Hepatocyte (in vitro differentiated cells): ENCODE measurements at regions not wholly inside any gene's neighbourhood (a gene's known extent, or its start where the extent isn't known, plus 50 kb on each side); places are given as distances from the start of the nearest gene placed in this dataset.

ENCODE experiments used
- DNase-seq: peaks from one replicate; pipeline ENCODE4 v3.0.0-alpha.2; 2016; ENCODE audit warnings: low spot score
- H2AFZ ChIP-seq: fragments of 200-600 bp; sonication (generic); 2 replicates; pipeline ENCODE4 v1.6.0; 2016; ENCODE audit warnings: antibody characterized with exemption, mild to moderate bottlenecking
- H3K27ac ChIP-seq: fragments of 200-600 bp; sonication (generic); 2 replicates; pipeline ENCODE4 v1.5.1; 2016; ENCODE audit warnings: mild to moderate bottlenecking
- H3K27me3 ChIP-seq: fragments of 200-600 bp; sonication (generic); 2 replicates; pipeline ENCODE4 v1.6.1; 2016
- H3K36me3 ChIP-seq: fragments of 200-600 bp; sonication (generic); replicated peaks from 2 replicates; pipeline ENCODE4 v1.5.1; 2016; ENCODE audit warnings: low read depth; ENCODE audit not compliant: insufficient read depth
- H3K4me1 ChIP-seq: fragments of 200-600 bp; sonication (generic); 2 replicates; pipeline ENCODE4 v1.5.1; 2016; ENCODE audit warnings: mild to moderate bottlenecking, moderate library complexity; ENCODE audit not compliant: insufficient read depth
- H3K4me2 ChIP-seq: fragments of 200-600 bp; sonication (generic); 2 replicates; pipeline ENCODE4 v1.6.0; 2016
- H3K4me3 ChIP-seq: fragments of 200-600 bp; sonication (generic); 2 replicates; pipeline ENCODE4 v1.5.1; 2016; ENCODE audit warnings: mild to moderate bottlenecking
- H3K79me2 ChIP-seq: fragments of 200-600 bp; sonication (generic); 2 replicates; pipeline ENCODE4 v1.6.0; 2017; ENCODE audit warnings: mild to moderate bottlenecking
- H3K9me2 ChIP-seq: fragments of 200-600 bp; sonication (generic); replicated peaks from 2 replicates; pipeline ENCODE4 v1.6.0; 2017; ENCODE audit warnings: mild to moderate bottlenecking; ENCODE audit not compliant: insufficient read depth
- H3K9me3 ChIP-seq: fragments of 200-600 bp; sonication (generic); 2 replicates; pipeline ENCODE4 v1.5.1; 2016; ENCODE audit warnings: low read depth, mild to moderate bottlenecking
- H4K20me1 ChIP-seq: fragments of 200-600 bp; sonication (generic); 2 replicates; pipeline ENCODE4 v1.6.0; 2016; ENCODE audit warnings: mild to moderate bottlenecking; ENCODE audit not compliant: insufficient read depth, poor library complexity, severe bottlenecking
- CTCF ChIP-seq: fragments of 200-600 bp; sonication (generic); IDR thresholded peaks from 2 replicates; pipeline ENCODE4 v1.5.1; 2016; ENCODE audit warnings: antibody characterized with exemption, mild to moderate bottlenecking; ENCODE audit not compliant: poor library complexity
- EZH2 ChIP-seq: fragments of 200-600 bp; sonication (generic); IDR thresholded peaks from 2 replicates; pipeline ENCODE4 v1.6.1; 2016; ENCODE audit warnings: antibody characterized with exemption, mild to moderate bottlenecking, borderline replicate concordance
- EZH2phosphoT487 ChIP-seq: fragments of 200-600 bp; sonication (generic); IDR thresholded peaks from one replicate; pipeline ENCODE4 v1.6.1; 2018; ENCODE audit warnings: antibody characterized with exemption, mild to moderate bottlenecking, low read depth, moderate library complexity; ENCODE audit not compliant: unreplicated experiment, severe bottlenecking
- WGBS: methylation state at CpG from one replicate; pipeline ENCODE4 v1.1.6; 2016; ENCODE audit warnings: low lambda C conversion rate; ENCODE audit errors: missing lambda C conversion rate; 5-methylcytosine and 5-hydroxymethylcytosine counted together

DNA sequence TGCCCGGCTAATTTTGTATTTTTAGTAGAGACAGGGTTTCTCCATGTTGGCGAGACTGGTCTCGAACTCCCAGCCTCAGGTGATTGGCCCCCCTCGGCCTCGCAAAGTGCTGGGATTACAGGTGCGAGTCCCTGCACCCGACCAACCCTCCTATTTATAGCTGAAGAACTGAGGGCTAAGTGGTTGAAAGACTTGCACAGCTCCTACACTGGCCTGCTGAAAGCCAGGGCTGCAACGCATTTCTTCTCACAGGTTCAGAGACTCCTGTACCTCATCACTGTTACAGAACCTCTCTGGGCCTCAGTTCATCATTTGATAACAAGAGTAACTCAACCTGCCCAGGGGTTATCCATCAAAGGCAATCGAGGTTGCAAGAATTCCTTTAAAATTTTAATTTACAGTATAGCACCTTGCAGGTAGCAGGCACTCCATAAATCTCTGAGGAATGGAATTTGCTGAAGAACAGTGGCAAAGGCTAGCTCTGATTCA lies 626.5 kb upstream of the TBL1XR1 start:
- Histone ChIP-seq H3K9me2 (no peaks in the 10 kb centered on the region), H3K4me3 (no peak overlapping the region), H3K36me3 (no peaks in the 10 kb centered on the region), H2AFZ (peak overlapping the region; percentile 2), H3K9me3 (no peaks in the 10 kb centered on the region), H3K27me3 (no peaks in the 10 kb centered on the region), H3K79me2 (no peaks in the 10 kb centered on the region), H3K27ac (peak overlapping the region; percentile 77), H3K4me1 (peaks cover 29% of the 10 kb centered on the region), H4K20me1 (no peaks in the 10 kb centered on the region), H3K4me2 (no peak overlapping the region)
- TF ChIP-seq EZH2phosphoT487 (no peak), EZH2 (no peak), CTCF (no peak)
- no peak for DNase-seq
- 81% methylated on average over 9 of the region's 9 CpGs for WGBS

GRCh38 chr3:177824190-177824786 lies 627.0 kb upstream of the TBL1XR1 start:
- H2AFZ ChIP-seq: peak overlapping the region; percentile 2
- H3K4me2 ChIP-seq: no peak overlapping the region
- no peak overlapping the region for H3K4me3 ChIP-seq
- peak overlapping the region; percentile 77 for H3K27ac ChIP-seq
- no peaks in the 10 kb centered on the region for H3K9me2 ChIP-seq
- peaks cover 29% of the 10 kb centered on the region for H3K4me1 ChIP-seq
- TF ChIP-seq EZH2 (no peak), EZH2phosphoT487 (no peak), CTCF (no peak)
- no peaks in the 10 kb centered on the region for H3K27me3 ChIP-seq
- no peaks in the 10 kb centered on the region for H4K20me1 ChIP-seq
- H3K79me2 ChIP-seq: no peaks in the 10 kb centered on the region
- WGBS: 33% methylated on average over 4 of the region's 4 CpGs
- DNase-seq: peak; percentile 56
- H3K9me3 ChIP-seq: no peaks in the 10 kb centered on the region
- H3K36me3 ChIP-seq: no peaks in the 10 kb centered on the region

DNA sequence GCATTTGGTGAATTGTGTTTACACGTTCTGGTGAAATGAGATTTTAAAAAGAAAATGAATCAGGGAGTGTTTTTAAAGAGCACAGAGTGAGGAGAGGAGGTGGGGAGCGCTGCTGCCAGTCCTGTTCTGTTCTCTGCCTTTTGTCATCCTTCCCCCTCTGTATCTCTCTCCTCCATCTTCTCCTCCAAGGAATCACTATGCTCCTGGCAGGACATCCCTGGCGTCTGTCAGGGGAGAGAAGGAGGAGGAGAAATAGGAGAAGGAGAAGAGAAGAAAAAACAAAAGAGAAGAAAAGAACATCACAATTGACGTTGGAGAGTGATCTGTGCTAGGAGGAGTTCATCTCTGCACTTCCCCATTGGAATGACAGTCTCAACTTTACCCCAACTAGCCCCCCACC lies 627.6 kb upstream of the TBL1XR1 start:
- H3K79me2 ChIP-seq: no peaks in the 10 kb centered on the region
- H3K27me3 ChIP-seq: no peaks in the 10 kb centered on the region
- H2AFZ ChIP-seq: no peak overlapping the region
- H4K20me1 ChIP-seq: no peaks in the 10 kb centered on the region
- DNase-seq: no peak
- no peaks in the 10 kb centered on the region for H3K36me3 ChIP-seq
- H3K4me1 ChIP-seq: peaks cover 29% of the 10 kb centered on the region
- H3K9me2 ChIP-seq: no peaks in the 10 kb centered on the region
- peak overlapping the region; percentile 77 for H3K27ac ChIP-seq
- no peak overlapping the region for H3K4me3 ChIP-seq
- 64% methylated on average over 4 of the region's 4 CpGs for WGBS
- no peaks in the 10 kb centered on the region for H3K9me3 ChIP-seq
- TF ChIP-seq EZH2: no peak
- no peak for TF ChIP-seq EZH2phosphoT487
- no peak for TF ChIP-seq CTCF
- no peak overlapping the region for H3K4me2 ChIP-seq
